GM18511 (cell line): ENCODE measurements at regions not wholly inside any gene's neighbourhood (a gene's known extent, or its start where the extent isn't known, plus 50 kb on each side); places are given as distances from the start of the nearest gene placed in this dataset.
"Not testable (repeated sequence)": the region's sequence is repeated elsewhere in the genome, so short reads cannot be mapped to it uniquely, and the experiment has no call there.

Experiments used
- ATAC-seq: cut with Tn5 transposase; IDR thresholded peaks from one replicate; pipeline ENCODE4 v1.9.1; 2021; ENCODE audit warnings: mild to moderate bottlenecking, moderate library complexity; ENCODE audit not compliant: unreplicated experiment

DNA sequence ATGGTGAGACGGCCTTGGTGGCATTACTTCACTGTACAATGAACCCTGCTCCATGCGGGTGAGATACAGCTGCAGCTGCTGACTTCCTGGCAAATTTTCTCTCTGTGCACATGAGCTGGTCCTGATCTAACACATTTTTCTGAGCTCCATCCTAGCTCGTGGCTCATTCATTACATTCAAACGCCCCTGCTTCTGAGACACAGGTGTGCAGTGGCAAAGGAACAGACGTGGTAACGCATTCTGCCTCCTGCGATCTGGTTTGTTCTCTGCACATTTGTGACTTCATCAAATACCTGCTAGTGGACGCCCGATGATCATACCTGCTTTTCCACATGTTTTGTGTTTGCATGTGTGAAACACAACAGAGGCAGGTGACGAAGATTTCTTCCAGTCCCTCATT is 189.6 kb upstream of the PDE10A start:
- no peak for ATAC-seq

DNA sequence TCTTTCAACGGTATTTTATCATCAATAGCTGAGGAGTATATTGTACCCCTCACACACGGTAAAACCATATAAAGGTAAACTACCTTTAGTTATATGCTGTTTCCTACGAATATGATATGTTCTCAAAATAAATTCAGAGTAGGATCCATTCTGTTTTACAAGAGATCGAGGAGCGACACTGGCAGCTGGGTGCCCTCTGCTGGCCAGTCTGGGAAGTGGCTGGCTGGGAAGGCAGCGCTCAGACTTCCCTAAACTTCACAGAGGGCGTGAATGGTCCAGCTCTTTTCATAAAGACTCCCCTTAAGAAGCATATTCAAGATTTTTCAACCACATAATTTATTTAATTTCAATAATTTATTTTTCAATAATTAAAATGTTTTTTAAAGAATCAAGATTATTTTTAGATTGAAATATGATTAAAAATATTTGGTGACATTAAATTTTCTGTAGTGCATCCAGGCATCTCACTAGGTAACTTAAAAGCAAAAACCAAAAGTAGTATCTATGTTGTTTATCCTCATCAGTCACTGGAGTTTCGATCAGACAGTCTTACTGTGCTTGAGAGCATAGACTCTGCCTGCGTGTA is 187.5 kb upstream of the PDE10A start:
- ATAC-seq = peak; percentile 91

DNA sequence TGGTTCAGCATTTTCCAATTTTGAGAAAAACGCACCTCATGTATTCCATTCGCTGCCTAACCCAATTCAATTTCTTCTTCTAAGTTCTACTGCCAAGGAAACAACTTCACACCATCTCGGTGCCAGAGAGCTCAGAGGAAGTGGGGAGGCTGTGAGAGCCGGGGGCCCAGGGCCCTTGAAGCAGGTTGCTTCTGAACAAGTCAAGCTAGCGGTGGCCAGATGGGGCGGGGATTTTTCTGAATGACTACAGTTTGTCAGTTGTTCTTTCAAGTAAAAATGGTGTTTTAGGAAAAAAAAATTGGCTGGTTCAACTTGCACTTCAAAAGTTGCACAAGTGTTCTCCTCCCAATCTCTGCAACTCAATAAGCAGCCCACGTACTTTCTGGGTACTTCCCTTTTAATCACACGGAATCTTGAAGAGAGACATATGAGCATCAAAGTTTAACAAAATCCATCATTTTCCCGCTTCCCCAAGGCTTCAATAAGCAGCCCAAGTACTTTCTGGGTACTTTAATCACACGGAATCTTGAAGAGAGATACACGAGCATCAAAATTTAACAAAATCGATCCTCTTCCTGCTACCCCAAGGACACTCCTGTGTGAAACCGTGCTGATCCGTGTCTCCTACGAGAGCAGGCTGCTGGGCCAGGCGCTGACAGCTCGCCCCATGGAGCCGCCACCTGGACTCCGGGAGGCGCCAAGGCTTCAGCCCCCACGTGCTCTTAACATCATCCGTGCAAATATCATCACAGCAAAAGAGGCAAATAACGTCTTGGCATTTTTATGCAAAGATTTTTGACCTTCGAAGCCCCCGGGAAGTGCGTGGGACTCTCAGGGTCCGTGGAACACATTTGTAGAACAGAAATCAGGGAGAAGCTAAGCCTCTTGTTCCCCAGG is 186.7 kb upstream of the PDE10A start:
- ATAC-seq = no peak

GRCh38 chr6:165848086-165848426 is 185.0 kb upstream of the PDE10A start:
- no peak for ATAC-seq

GRCh38 chr6:165847407-165848085 is 184.5 kb upstream of the PDE10A start:
- ATAC-seq = no peak

- ATAC-seq = no peak
Measured at GRCh38 chr6:165846123-165846966, 183.3 kb upstream of the PDE10A start.

- no peak for ATAC-seq
Measured at GRCh38 chr6:165845493-165845892, 182.5 kb upstream of the PDE10A start.

DNA sequence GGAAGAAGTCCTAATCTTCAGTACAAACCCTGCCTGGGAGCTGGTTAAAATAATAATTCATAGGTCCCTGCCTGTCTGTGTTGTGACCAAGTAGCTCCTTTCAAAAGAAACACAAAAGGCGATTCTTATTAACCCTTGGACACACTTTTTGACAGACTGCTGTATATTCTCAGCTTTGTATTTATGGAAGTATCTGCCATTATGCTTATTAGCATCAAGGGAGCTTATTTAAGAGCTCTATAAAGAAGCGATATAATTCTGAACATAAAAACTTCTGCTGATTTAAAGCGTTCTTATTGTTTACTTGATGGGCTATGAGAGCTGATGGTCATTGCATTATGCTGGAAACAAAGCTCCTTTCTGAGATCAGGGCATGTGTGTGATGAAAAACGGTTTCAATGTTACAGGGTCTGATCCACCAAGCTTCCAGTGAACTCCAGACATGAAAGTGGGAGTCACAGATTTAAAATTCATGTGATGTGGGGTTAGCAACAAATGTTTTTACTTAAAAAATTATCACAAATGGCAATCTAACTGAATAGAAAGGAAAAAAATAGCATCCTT is 181.8 kb upstream of the PDE10A start:
- ATAC-seq = no peak

DNA sequence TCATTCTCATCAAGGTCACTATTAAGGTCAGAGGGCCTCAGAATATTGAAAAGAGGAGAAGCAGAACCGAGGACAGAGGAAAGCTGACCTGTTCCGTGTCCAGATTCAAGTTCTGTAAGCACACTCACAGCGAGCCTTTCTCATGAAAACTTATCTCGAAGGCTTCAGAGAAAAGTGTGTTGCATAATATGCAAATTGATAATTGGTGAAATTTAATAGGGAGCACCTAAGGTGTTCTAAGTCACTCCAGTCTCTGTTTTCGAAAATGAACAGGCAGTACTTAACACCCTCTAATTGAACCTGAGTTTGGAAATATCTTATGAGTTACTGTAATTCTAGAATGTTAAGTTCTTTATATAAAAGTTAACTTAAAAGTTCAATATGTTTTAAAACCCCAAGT is 181.2 kb upstream of the PDE10A start:
- no peak for ATAC-seq

- ATAC-seq = no peak
Measured at GRCh38 chr6:165843568-165844113, 180.6 kb upstream of the PDE10A start.

DNA sequence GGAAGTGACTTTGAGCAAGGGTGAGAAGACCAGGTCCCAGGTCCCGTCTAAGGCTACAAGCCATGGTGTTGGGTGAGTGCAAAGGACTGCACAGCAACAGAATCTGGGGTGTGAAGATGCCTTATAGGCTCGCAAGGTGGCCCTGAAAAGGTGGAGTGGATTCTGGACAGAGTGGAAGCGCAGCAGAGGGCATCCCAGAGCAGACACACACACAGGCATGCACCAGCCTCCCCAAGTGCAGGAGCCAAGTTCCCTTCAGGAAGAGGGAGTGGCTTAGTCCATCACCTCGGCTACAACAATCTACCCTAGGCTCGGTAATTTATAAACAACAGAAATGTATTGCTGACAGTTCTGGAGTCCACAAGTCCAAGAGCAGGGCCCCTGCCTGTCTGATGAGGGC is 180.1 kb upstream of the PDE10A start:
- no peak for ATAC-seq

GRCh38 chr6:165842281-165842936 is 179.4 kb upstream of the PDE10A start:
- ATAC-seq = no peak

- no peak for ATAC-seq
Measured at GRCh38 chr6:165841153-165841558, 178.1 kb upstream of the PDE10A start.

GRCh38 chr6:165837948-165838745 is 175.1 kb upstream of the PDE10A start:
- ATAC-seq = no peak

DNA sequence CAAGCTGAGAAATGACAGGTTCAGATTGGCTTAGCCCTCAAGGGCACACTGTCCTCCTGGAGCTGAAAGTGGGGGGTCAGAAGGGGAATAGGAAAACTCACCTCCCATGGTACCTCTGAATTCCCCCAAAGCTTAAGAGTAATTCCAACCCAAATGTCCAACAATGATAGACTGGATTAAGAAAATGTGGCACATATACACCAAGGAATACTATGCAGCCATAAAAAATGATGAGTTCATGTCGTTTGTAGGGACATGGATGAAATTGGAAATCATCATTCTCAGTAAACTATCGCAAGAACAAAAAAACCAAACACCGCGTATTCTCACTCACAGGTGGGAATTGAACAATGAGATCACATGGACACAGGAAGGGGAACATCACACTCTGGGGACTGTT is 173.6 kb upstream of the PDE10A start:
- ATAC-seq = not testable (repeated sequence)

DNA sequence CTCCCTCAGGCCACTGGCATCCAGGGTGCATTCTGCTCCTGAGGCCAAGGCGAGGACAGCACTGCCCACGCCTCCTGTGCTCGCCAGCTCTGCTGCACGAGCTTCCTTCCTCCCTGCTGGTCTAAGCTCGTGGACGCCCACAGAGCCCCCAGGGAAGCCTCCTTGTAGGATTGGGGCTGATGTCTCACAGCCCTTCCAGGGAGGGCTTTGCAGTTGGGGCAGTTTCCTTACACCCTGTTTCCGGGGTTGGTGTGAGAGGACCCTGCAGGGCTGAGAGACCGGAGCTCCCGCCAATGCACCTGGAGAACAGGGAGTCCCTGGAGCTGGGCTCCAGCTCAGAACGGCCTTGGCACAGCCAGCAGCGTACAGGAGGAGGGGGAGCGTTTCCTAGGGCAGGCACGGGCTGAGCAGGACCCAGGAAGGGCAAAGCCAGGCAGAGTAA is 172.4 kb upstream of the PDE10A start:
- ATAC-seq = no peak

DNA sequence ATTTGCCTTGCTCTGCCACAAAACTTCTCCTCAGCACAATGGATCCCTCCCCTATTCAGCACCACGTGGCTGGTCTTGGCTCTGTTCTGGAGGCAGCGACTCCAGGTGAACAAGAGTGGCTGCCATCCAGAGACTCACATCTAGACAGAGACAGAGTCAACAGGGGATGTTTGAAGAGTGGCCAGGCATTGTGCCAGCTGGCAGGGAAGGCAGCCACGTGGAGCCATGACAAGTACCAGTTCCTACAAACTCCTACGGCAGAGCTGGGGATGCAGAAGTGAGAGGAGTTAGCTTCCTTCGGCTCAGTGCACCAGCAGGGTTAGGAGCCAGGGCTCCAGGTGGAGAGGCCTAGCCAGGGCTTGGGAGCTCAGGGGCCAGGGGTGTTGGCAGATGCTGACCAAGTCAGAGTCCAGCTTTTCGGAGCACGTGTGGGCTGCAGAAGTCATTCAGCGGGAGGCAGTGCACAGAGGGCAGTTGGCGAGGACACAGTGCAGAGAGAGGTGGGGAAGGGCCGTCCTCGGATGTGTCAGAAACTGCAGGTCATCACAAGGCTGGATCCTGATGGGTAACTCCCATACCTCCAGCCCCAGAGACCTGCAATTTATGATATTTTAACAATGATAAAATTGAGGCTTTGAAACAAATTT is 171.7 kb upstream of the PDE10A start:
- no peak for ATAC-seq

- ATAC-seq = no peak
Measured at GRCh38 chr6:165833355-165833754, 170.3 kb upstream of the PDE10A start.
